HepG2 (cell line): ENCODE measurements at regions not wholly inside any gene's neighbourhood (a gene's known extent, or its start where the extent isn't known, plus 50 kb on each side); places are given as distances from the start of the nearest gene placed in this dataset.

Experiments
- ATAC-seq: fragments of 200-7000 bp; cut with Tn5 transposase; 3 replicates; pipeline ENCODE4 v1.9.1; 2020; ENCODE audit warnings: mild to moderate bottlenecking, moderate library complexity
- BruUV-seq: library from RNA; stranded (reverse); fragments of 400-500 nt; replicated peaks from 2 replicates; lab custom pipeline; 2021; lab: Mats Ljungman, UMichigan
- CTCF ChIA-PET: fragments of 300-600 bp; formaldehyde crosslinking; extraction: SDS; loops from one replicate; lab custom pipeline; 2021; ENCODE audit warnings: low total read pairs, inconsistent platforms, low intra/inter-chr PET ratio; lab: Yijun Ruan, JAX
- POLR2A ChIA-PET: fragments of 350-600 bp; sonication (Branson Sonifier 250); formaldehyde crosslinking; loops from one replicate; lab custom pipeline; 2020; ENCODE audit warnings: antibody characterized with exemption, inconsistent platforms; lab: Yijun Ruan, JAX
- DNase-seq: peaks from one replicate; pipeline ENCODE4 v3.0.0-alpha.2; 2015; ENCODE audit warnings: low spot score
- FAIRE-seq: peaks from 3 replicates; lab custom pipeline; 2011; peaks lifted over from hg19 to GRCh38; lab: Jason Lieb, UNC
- H2AFZ ChIP-seq: one replicate; pipeline ENCODE4 v1.6.1; 2011; ENCODE audit warnings: low read length, inconsistent platforms
- H3K27ac ChIP-seq: fragments of 300-600 bp; 3 replicates; pipeline ENCODE4 v1.8.0; 2011; ENCODE audit warnings: mixed run types, mild to moderate bottlenecking, mixed read lengths, low read length, inconsistent platforms; ENCODE audit not compliant: insufficient read depth; ENCODE audit errors: extremely low read length
- H3K27me3 ChIP-seq, 2 experiments: fragments of 200-600 bp in 1 of 2; 2 replicates in 1 of 2; 3 replicates in 1 of 2; pipeline versions ENCODE4 v1.6.0 to v1.8.0; 2011; ENCODE audit warnings: low read length in 2 of 2, mild to moderate bottlenecking in 2 of 2, moderate library complexity in 2 of 2, inconsistent platforms in 1 of 2; ENCODE audit not compliant: insufficient read depth in 2 of 2, control insufficient read depth in 1 of 2
- H3K36me3 ChIP-seq, 2 experiments: fragments of 200-600 bp in 1 of 2; replicated peaks in 1 of 2; 2 replicates in 1 of 2; 3 replicates in 1 of 2; pipeline versions ENCODE4 v1.5.1 to v1.8.0; 2011; ENCODE audit warnings: low read length in 2 of 2, inconsistent platforms in 1 of 2; ENCODE audit not compliant: insufficient read depth in 2 of 2, control insufficient read depth in 1 of 2
- H3K4me1 ChIP-seq: 2 replicates; pipeline ENCODE4 v1.5.1; 2012; ENCODE audit warnings: low read length, inconsistent platforms; ENCODE audit not compliant: insufficient read depth
- H3K4me2 ChIP-seq: 2 replicates; pipeline ENCODE4 v1.6.0; 2011; ENCODE audit warnings: low read depth, low read length, inconsistent platforms
- H3K4me3 ChIP-seq, 3 experiments: fragments of 200-600 bp in 1 of 3; sonication (generic), shearing (Covaris generic) in 1 of 3; replicated peaks in 1 of 3; 2 replicates each; pipeline ENCODE4 v1.5.1; 2011 to 2016; ENCODE audit warnings: low read length in 3 of 3, inconsistent platforms in 2 of 3, low read depth in 2 of 3, mild to moderate bottlenecking in 2 of 3, control low read depth in 1 of 3, mixed read lengths in 1 of 3; ENCODE audit not compliant: insufficient read depth in 1 of 3
- H3K79me2 ChIP-seq: one replicate; pipeline ENCODE4 v1.6.1; 2011; ENCODE audit warnings: low read length, inconsistent platforms; ENCODE audit not compliant: insufficient read depth
- H3K9ac ChIP-seq: 2 replicates; pipeline ENCODE4 v1.6.0; 2011; ENCODE audit warnings: mild to moderate bottlenecking, low read depth, low read length, inconsistent platforms; ENCODE audit not compliant: insufficient read depth
- H3K9me3 ChIP-seq: 2 replicates; pipeline ENCODE4 v1.5.1; 2012; ENCODE audit warnings: mild to moderate bottlenecking, low read length
- H4K20me1 ChIP-seq: 2 replicates; pipeline ENCODE4 v1.6.0; 2011; ENCODE audit warnings: inconsistent platforms, mild to moderate bottlenecking, low read length, moderate library complexity; ENCODE audit not compliant: insufficient read depth
- AFF4 ChIP-seq: sonication (generic); formaldehyde crosslinking; IDR thresholded peaks from 2 replicates; pipeline ENCODE4 v1.4.0; 2020; ENCODE audit warnings: missing genetic modification reagents
- CEBPG ChIP-seq: IDR thresholded peaks from 2 replicates; pipeline ENCODE4 v1.6.1; 2016
- FOXO1 ChIP-seq: sonication (generic); formaldehyde crosslinking; IDR thresholded peaks from 2 replicates; pipeline ENCODE4 v1.4.0; 2020; ENCODE audit warnings: missing genetic modification reagents
- HOXA3 ChIP-seq: sonication (generic); formaldehyde crosslinking; IDR thresholded peaks from 2 replicates; pipeline ENCODE4 v1.5.0; 2020; ENCODE audit warnings: missing genetic modification reagents
- ISX ChIP-seq: sonication (generic); formaldehyde crosslinking; conservative IDR thresholded peaks from 2 replicates; pipeline ENCODE4 v1.5.0; 2020; ENCODE audit warnings: missing genetic modification reagents
- MIXL1 ChIP-seq: IDR thresholded peaks from 2 replicates; pipeline ENCODE4 v1.6.1; 2016
- MYC ChIP-seq: sonication (generic); formaldehyde crosslinking; IDR thresholded peaks from 2 replicates; pipeline ENCODE4 v1.9.0; 2021; ENCODE audit warnings: missing genetic modification reagents, borderline replicate concordance
- RFXAP ChIP-seq: sonication (generic); formaldehyde crosslinking; IDR thresholded peaks from 2 replicates; pipeline ENCODE4 v1.4.0; 2020; ENCODE audit warnings: missing genetic modification reagents, borderline replicate concordance
- SAFB2 ChIP-seq: sonication (generic); formaldehyde crosslinking; IDR thresholded peaks from 2 replicates; pipeline ENCODE4 v1.5.1; 2020; ENCODE audit warnings: missing genetic modification reagents, low read depth, mild to moderate bottlenecking, borderline replicate concordance
- SP4 ChIP-seq: sonication (generic); formaldehyde crosslinking; IDR thresholded peaks from 2 replicates; pipeline ENCODE4 v1.8.1; 2023; ENCODE audit warnings: mild to moderate bottlenecking, missing genetic modification reagents
- ZFYVE20 ChIP-seq: sonication (generic); formaldehyde crosslinking; IDR thresholded peaks from 2 replicates; pipeline ENCODE4 v1.8.0; 2023; ENCODE audit warnings: low read depth, mild to moderate bottlenecking, moderate library complexity, missing genetic modification reagents, borderline replicate concordance
- ZNF263 ChIP-seq: sonication (generic); formaldehyde crosslinking; IDR thresholded peaks from 2 replicates; pipeline ENCODE4 v1.4.0; 2020; ENCODE audit warnings: missing genetic modification reagents
- ZNF276 ChIP-seq: sonication (generic); formaldehyde crosslinking; IDR thresholded peaks from 2 replicates; pipeline ENCODE4 v1.4.0; 2020; ENCODE audit warnings: mild to moderate bottlenecking, low read depth, missing genetic modification reagents
- WGBS: methylation state at CpG from one replicate; pipeline ENCODE4 v1.1.6; 2017; ENCODE audit warnings: low lambda C conversion rate; 5-methylcytosine and 5-hydroxymethylcytosine counted together
- in situ Hi-C: cut with HindIII; loops from 2 replicates; pipeline ENCODE4 v1.10.0; 2017; ENCODE audit warnings: low pct_unique_long_range_greater_than_20kb; ENCODE audit not compliant: extremely low pct_ligation_motif_present
- intact Hi-C: fragments of 100-400 bp; cut with micrococcal nuclease; formaldehyde crosslinking; loops from one replicate; pipeline ENCODE4 v1.10.0; 2022; ENCODE audit not compliant: unreplicated experiment
- TF ChIP-seq, protein P1 (sequence below): IDR thresholded peaks from 2 replicates; pipeline ENCODE4 v1.6.1; 2016; ENCODE audit warnings: low read depth

DNA sequence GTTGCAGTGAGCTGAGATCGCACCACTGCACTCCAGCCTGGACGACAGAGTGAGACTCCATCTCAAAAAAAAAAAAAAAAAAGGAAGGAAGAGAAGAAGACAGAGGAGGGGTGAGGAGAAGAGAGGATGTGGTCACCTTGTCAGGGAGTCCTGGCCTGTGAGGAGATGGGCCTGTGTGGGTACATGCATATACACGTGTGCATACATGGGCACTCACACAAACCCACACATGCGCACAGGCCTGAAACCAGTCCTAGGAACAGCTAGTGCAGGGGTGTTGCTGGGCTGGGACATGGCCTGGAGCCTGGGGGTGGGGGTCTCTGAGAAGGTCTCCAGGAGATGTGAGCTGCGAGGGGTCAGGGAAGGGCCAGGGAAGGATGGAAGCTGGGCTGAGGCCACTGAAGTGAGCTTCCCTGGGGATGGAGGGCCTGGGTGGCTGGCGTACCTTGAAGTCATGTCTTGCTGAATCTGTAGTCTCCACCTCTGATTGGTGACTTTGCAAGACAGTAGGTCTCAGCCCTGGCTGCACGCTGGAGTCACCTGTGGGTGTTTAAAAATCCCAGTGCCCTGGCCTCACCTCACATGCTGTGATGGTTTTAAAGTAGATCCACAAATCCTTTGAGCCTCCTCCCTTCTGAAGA, 72.4 kb downstream of the MRM1 start:
- ChIA-PET POLR2A (interaction anchor here (0.6 kb wide), 1 partner anchor 130 kb away, joined by 3 read pairs; no protein-coding TSS in a partner anchor), CTCF (interaction anchor here (1.1 kb wide), 1 partner anchor 44 kb away, joined by 5 read pairs; no protein-coding TSS in a partner anchor)
- Histone ChIP-seq H2AFZ (no peak overlapping the region), H3K9ac (no peak overlapping the region), H3K27ac (no peak overlapping the region), H3K79me2 (no peaks in the 10 kb centered on the region), H3K4me3 (no peak overlapping the region), H3K36me3 (no peaks in the 10 kb centered on the region), H3K27me3 (peaks cover 2 to 17% of the 10 kb centered on the region in 2 experiments; a peak in 2 of 5 replicates), H3K4me2 (no peak overlapping the region), H4K20me1 (no peaks in the 10 kb centered on the region), H3K9me3 (no peaks in the 10 kb centered on the region), H3K4me1 (no peaks in the 10 kb centered on the region)
- ATAC-seq (no peak), FAIRE-seq (no peak), DNase-seq (no peak)
- intact Hi-C loops, result loop anchor here (1.0 kb wide), 1 partner anchor 44 kb away; no protein-coding TSS in a partner anchor
- WGBS, result 35% methylated on average over 6 of the region's 7 CpGs
- TF ChIP-seq RFXAP (CRISPR knock-in tag) (no peak), HOXA3 (CRISPR knock-in tag) (no peak), ISX (no peak), AFF4 (no peak), SAFB2 (no peak), CEBPG (CRISPR knock-in tag) (no peak), FOXO1 (CRISPR knock-in tag) (no peak), ZFYVE20 (CRISPR knock-in tag) (no peak), SP4 (CRISPR knock-in tag) (no peak), MIXL1 (CRISPR knock-in tag) (no peak), ZNF276 (CRISPR knock-in tag) (no peak), MYC (CRISPR knock-in tag) (no peak), ZNF263 (no peak)
- TF ChIP-seq, protein P1, sequence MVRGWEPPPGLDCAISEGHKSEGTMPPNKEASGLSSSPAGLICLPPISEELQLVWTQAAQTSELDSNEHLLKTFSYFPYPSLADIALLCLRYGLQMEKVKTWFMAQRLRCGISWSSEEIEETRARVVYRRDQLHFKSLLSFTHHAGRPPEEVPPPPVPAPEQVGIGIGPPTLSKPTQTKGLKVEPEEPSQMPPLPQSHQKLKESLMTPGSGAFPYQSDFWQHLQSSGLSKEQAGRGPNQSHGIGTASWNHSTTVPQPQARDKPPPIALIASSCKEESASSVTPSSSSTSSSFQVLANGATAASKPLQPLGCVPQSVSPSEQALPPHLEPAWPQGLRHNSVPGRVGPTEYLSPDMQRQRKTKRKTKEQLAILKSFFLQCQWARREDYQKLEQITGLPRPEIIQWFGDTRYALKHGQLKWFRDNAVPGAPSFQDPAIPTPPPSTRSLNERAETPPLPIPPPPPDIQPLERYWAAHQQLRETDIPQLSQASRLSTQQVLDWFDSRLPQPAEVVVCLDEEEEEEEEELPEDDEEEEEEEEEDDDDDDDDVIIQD (CRISPR knock-in tag), result no peak
- BruUV-seq, result no TSS peak
- in situ Hi-C loops, result no loop called here
